ENCODE measurements at regions not wholly inside any gene's neighbourhood (a gene's known extent, or its start where the extent isn't known, plus 50 kb on each side); places are given as distances from the start of the nearest gene placed in this dataset.

- TF ChIP-seq HMGXB4 (CRISPR knock-in tag; IDR thresholded peaks at IDR 0.05) (no peak), NR1H2 (CRISPR knock-in tag; IDR thresholded peaks at IDR 0.05) (no peak), MYBL2 (CRISPR knock-in tag; IDR thresholded peaks at IDR 0.05) (no peak), TCF7 (CRISPR knock-in tag; IDR thresholded peaks at IDR 0.05; ENCODE audit: low read depth) (no peak), USF2 (CRISPR knock-in tag; IDR thresholded peaks at IDR 0.05) (no peak), HMGA2 (CRISPR knock-in tag; IDR thresholded peaks at IDR 0.05) (no peak)
Observed at GRCh38 chr19:29076963-29077362, 136.0 kb downstream of the UQCRFS1 start (continued).

- TF ChIP-seq CREB1 (CRISPR knock-in tag; IDR thresholded peaks at IDR 0.05) (no peak), FOXK1 (CRISPR knock-in tag; IDR thresholded peaks at IDR 0.05) (no peak), CREM (CRISPR knock-in tag; IDR thresholded peaks at IDR 0.05) (no peak), MLX (CRISPR knock-in tag; IDR thresholded peaks at IDR 0.05) (no peak), ZNF423 (CRISPR knock-in tag; IDR thresholded peaks at IDR 0.05) (no peak), ETV6 (CRISPR knock-in tag; IDR thresholded peaks at IDR 0.05) (no peak), ZNF263 (CRISPR knock-in tag; IDR thresholded peaks at IDR 0.05; ENCODE audit: low read depth) (no peak), SMAD3 (CRISPR knock-in tag; IDR thresholded peaks at IDR 0.05; ENCODE audit: borderline replicate concordance) (no peak), ELF4 (CRISPR knock-in tag; IDR thresholded peaks at IDR 0.05; ENCODE audit: low read depth) (no peak)
- Mint-ChIP-seq H3K4me1 (peaks cover 25% of the 10 kb centered on the region), H3K36me3 (no peaks in the 10 kb centered on the region), H3K27ac (no peak overlapping the region), H3K4me3 (no peak overlapping the region), H3K27me3 (ENCODE audit: low read depth) (no peaks in the 10 kb centered on the region; the same call in 1 of the 2 replicates), H3K9me3 (peaks cover 6% of the 10 kb centered on the region)
- CTCF ChIA-PET, result interaction anchor here (1.2 to 1.8 kb wide), 3 partner anchors 8 to 197 kb away, joined by 4 to 19 read pairs (median 4); no protein-coding TSS in a partner anchor
- POLR2A ChIA-PET, result no interaction called here
- ATAC-seq (no peak), DNase-seq (ENCODE audit: low spot score) (no peak)
Observed at GRCh38 chr19:29076161-29076560, 136.8 kb downstream of the UQCRFS1 start.

- DNase-seq (ENCODE audit: low spot score) (no peak), ATAC-seq (no peak)
- no peaks in the 10 kb centered on the region; the same call in 1 of the 2 replicates for H3K27me3 Mint-ChIP-seq (ENCODE audit: low read depth)
- H3K27ac Mint-ChIP-seq, result no peak overlapping the region
- peaks cover 4% of the 10 kb centered on the region for H3K9me3 Mint-ChIP-seq
- H3K4me1 Mint-ChIP-seq, result peaks cover 25% of the 10 kb centered on the region
- no peak overlapping the region for H3K4me3 Mint-ChIP-seq
- POLR2A ChIA-PET, result no interaction called here
- CTCF ChIA-PET, result interaction anchor here (1.3 to 1.8 kb wide), 2 partner anchors 9 to 196 kb away, joined by 4 to 19 read pairs; no protein-coding TSS in a partner anchor
- no peaks in the 10 kb centered on the region for H3K36me3 Mint-ChIP-seq
- TF ChIP-seq SMAD3 (CRISPR knock-in tag; IDR thresholded peaks at IDR 0.05; ENCODE audit: borderline replicate concordance), result no peak
- TF ChIP-seq CDX4 (CRISPR knock-in tag; IDR thresholded peaks at IDR 0.05; ENCODE audit: borderline replicate concordance), result no peak
- no peak for TF ChIP-seq ZMAT4 (CRISPR knock-in tag; IDR thresholded peaks at IDR 0.05)
- no peak for TF ChIP-seq ETV6 (CRISPR knock-in tag; IDR thresholded peaks at IDR 0.05)
- no peak for TF ChIP-seq ERG (CRISPR knock-in tag; IDR thresholded peaks at IDR 0.05)
- TF ChIP-seq AR (CRISPR knock-in tag; IDR thresholded peaks at IDR 0.05), result no peak
- TF ChIP-seq E2F5 (CRISPR knock-in tag; IDR thresholded peaks at IDR 0.05), result no peak
- TF ChIP-seq FOXJ3 (CRISPR knock-in tag; IDR thresholded peaks at IDR 0.05; ENCODE audit: borderline replicate concordance), result no peak
- no peak for TF ChIP-seq TEAD4 (CRISPR knock-in tag; IDR thresholded peaks at IDR 0.05)
- TF ChIP-seq TP53 (CRISPR knock-in tag; IDR thresholded peaks at IDR 0.05), result no peak
- TF ChIP-seq E2F4 (CRISPR knock-in tag; IDR thresholded peaks at IDR 0.05; ENCODE audit: borderline replicate concordance, low read depth), result no peak
Observed at GRCh38 chr19:29075149-29075548, 137.8 kb downstream of the UQCRFS1 start.

Data from WTC11 (cell line).